Stimulated activated naive CD8-positive, alpha-beta T cell treated with anti-CD3 and anti-CD28 coated beads, Interleukin-15, amount 100 ng/mL, for 72 hours (primary cell): ENCODE measurements at regions not wholly inside any gene's neighbourhood (a gene's known extent, or its start where the extent isn't known, plus 50 kb on each side); places are given as distances from the start of the nearest gene placed in this dataset.

Source experiments
- ATAC-seq: fragments of 150-1000 bp; cut with Tn5 transposase; 2 replicates; pipeline ENCODE4 v1.10.0; 2021; ENCODE audit warnings: mild to moderate bottlenecking, moderate library complexity
- DNase-seq, 2 donors: peaks; one replicate each; pipeline ENCODE4 v3.0.0; 2021 to 2022
- H3K27ac Mint-ChIP-seq, 2 donors: one replicate each; pipeline ENCODE4 v1.8.0; 2022; ENCODE audit warnings: mild to moderate bottlenecking in 2 of 2, mixed read lengths in 2 of 2, moderate library complexity in 2 of 2
- H3K27me3 Mint-ChIP-seq: one replicate; pipeline ENCODE4 v1.8.0; 2022; ENCODE audit warnings: mixed read lengths
- H3K4me1 Mint-ChIP-seq: one replicate; pipeline ENCODE4 v1.8.0; 2022; ENCODE audit warnings: mild to moderate bottlenecking, mixed read lengths
- H3K4me3 Mint-ChIP-seq, 2 donors: one replicate each; pipeline ENCODE4 v1.8.0; 2022; ENCODE audit warnings: mild to moderate bottlenecking in 2 of 2, mixed read lengths in 2 of 2, moderate library complexity in 1 of 2
- H3K9me3 Mint-ChIP-seq, 2 donors: one replicate each; pipeline ENCODE4 v1.8.0; 2022; ENCODE audit warnings: mixed read lengths in 2 of 2

DNA sequence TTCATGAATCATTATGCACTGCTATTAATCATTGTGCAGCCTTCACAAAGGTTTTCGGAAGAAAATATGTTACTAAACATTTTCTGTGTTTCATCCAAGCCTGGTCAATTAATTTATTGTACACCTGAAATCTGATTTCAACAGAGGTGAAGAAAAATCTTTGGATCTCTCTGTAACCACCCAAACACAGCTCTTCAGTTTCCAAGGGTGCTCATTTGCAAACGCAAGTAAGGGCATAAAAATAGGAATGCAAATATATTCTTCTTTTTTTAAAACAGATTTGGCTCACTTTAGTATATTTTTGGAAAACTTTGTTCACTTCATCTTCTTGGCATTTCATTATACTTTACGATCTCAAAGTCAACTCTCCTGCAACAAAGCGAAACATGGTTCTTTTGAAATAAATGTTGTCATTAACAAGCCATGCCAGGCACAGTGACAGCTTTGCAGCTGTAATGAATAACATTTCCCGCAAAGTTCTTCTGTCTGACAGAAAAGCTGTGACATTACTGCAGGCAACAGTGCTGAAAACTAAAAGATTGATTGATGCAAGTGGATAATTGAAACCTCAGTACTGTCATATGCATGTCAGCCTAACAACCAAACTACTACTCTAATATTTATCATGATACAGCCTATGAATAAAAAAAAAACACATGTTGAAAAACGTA, 348.3 kb downstream of the FRK start:
- no peak for ATAC-seq
- no peaks in the 10 kb centered on the region for H3K4me1 Mint-ChIP-seq

DNA sequence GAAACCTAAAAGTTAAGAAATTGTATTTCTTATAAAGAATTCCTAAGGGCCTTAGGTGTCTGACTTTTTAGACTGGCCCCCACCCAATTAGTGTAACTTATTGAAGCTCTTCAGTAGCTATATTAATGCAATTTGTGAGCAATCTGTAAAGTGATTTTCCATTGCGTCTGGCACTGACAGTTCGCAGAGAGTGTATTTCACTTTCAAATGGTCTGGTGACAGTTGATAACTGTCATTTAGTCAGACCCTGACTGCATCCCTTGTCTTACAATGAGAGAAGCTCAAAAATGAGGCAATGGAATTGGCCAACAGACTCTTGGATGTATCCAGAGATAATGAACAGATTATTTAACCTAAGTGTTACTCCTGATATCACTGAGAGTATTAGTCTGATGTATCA, 351.8 kb downstream of the FRK start:
- DNase-seq (no peak), ATAC-seq (no peak)
- no peaks in the 10 kb centered on the region for H3K4me1 Mint-ChIP-seq
- no peak overlapping the region for H3K4me3 Mint-ChIP-seq
- peaks cover 1 to 5% of the 10 kb centered on the region in 2 donors for H3K9me3 Mint-ChIP-seq
- no peaks in the 10 kb centered on the region for H3K27me3 Mint-ChIP-seq
- no peak overlapping the region for H3K27ac Mint-ChIP-seq

More for the DNA sequence above, 348.3 kb downstream of the FRK start:
- Mint-ChIP-seq H3K27ac (no peak overlapping the region), H3K4me3 (no peak overlapping the region), H3K27me3 (no peaks in the 10 kb centered on the region), H3K9me3 (no peaks in the 10 kb centered on the region)
- DNase-seq = no peak

DNA sequence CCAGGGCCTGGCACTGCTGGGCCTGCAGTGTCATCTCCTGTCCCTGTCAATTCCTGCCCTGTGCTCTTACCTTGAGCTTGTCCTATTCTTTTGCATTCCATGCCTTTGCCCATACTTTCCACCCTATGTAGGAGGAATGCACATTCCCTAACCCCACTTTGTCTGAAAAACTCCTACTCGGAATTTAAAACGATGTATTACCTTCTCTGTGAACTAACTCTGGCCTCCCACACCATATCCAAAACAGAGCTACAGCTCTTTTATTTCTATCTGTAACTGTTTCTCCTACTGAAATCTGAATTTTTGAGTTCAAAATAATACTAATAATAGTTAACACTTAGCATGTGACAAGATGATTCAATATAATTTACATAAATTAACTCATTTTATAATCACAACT, 353.7 kb downstream of the FRK start:
- Mint-ChIP-seq H3K4me3 (no peak overlapping the region), H3K27ac (peak overlapping the region in 1 of 2 donors; percentile 1), H3K27me3 (no peaks in the 10 kb centered on the region), H3K4me1 (no peaks in the 10 kb centered on the region), H3K9me3 (peaks cover 14 to 20% of the 10 kb centered on the region in 2 donors)
- DNase-seq (no peak), ATAC-seq (no peak)

DNA sequence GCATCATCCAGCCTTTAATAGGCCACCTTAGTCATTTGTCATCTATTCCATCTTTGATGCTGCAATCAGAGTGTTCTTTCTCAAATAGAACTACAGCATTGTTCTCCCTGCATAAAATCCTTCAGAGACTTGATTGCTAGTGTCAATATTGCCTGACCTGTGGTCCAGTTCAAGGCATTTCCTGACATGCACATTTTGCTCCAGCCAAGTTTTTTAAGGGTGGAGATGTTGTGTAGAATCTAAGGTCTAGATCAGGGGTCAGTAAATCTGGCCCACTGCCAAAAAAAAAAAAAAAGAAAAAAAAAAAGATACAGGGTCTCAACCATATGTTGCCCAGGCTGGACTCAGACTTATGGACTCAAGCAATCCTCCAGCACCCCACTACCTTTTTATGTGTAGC, 354.4 kb downstream of the FRK start:
- H3K4me1 Mint-ChIP-seq = no peaks in the 10 kb centered on the region
- DNase-seq (no peak), ATAC-seq (no peak)
- H3K4me3 Mint-ChIP-seq = no peak overlapping the region
- peaks cover 18 to 24% of the 10 kb centered on the region in 2 donors for H3K9me3 Mint-ChIP-seq
- no peaks in the 10 kb centered on the region for H3K27me3 Mint-ChIP-seq
- no peak overlapping the region for H3K27ac Mint-ChIP-seq

DNA sequence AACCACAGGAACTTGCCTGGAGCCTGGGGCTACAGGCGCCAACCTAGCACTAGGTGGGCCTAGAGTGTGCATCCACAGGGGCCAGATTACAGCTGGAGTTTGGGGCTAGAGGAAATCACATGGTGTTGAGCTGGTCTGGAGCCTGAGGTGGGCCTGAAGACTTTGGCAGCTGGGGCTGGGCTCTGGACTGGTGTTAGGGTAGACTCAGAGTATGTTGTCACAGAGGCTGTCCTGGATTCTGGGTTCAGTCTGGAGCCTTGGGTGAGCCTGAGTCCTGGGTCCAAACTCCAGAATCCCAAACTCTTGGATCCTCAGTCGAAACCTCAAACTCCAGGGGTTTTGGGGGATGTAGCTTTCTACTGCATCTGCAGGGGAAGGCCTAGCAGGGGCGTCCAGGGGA, 356.7 kb downstream of the FRK start:
- Mint-ChIP-seq H3K27ac (no peak overlapping the region), H3K27me3 (no peaks in the 10 kb centered on the region), H3K9me3 (peaks cover 22 to 24% of the 10 kb centered on the region in 2 donors), H3K4me1 (no peaks in the 10 kb centered on the region), H3K4me3 (no peak overlapping the region)
- no peak for DNase-seq
- ATAC-seq = no peak

DNA sequence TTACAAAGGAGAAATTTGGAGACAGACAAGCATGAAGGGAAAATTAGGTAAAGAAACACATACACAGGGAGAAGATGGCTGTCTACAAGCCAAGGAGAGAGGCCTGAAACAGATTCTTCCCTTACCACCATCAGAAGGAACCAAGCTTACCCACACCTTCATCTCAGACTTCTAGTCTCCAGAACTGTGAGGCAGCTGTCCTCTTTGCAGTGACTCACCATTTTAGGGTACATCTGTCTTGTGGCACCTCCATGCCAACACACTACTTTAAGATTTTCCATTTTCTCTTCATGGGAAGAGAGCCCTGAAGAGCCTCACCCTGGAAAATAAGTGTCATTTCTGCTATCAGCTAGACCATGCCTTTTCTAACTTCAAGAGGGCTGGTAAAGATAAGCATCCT, 369.3 kb downstream of the FRK start:
- ATAC-seq = no peak
- Mint-ChIP-seq H3K4me1 (no peaks in the 10 kb centered on the region), H3K27ac (no peak overlapping the region), H3K27me3 (no peaks in the 10 kb centered on the region), H3K4me3 (no peak overlapping the region), H3K9me3 (peaks cover 7 to 8% of the 10 kb centered on the region in 2 donors)
- no peak for DNase-seq

DNA sequence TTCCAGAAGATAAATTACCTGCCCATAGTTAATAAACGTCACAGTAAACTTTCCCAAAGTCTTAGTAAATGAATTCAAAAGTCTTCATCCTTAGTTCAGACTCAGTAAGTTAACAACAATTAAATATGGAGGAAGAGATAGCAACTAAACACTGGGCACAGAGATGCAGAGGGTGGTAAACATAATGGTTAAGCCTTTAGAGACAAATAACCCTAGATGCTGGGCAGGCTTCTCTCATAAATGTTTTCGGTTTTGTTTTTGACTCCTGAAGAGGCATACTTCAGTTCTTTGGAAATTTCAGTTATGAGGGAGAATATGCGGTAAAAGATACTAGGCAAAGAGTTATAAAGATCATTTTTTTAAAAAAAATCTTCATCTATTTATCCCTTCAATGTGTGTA, 369.8 kb downstream of the FRK start:
- ATAC-seq (no peak), DNase-seq (no peak)
- H3K9me3 Mint-ChIP-seq = peaks cover 4 to 7% of the 10 kb centered on the region in 2 donors
- no peaks in the 10 kb centered on the region for H3K27me3 Mint-ChIP-seq
- H3K4me1 Mint-ChIP-seq = no peaks in the 10 kb centered on the region
- no peak overlapping the region for H3K27ac Mint-ChIP-seq
- H3K4me3 Mint-ChIP-seq = no peak overlapping the region

DNA sequence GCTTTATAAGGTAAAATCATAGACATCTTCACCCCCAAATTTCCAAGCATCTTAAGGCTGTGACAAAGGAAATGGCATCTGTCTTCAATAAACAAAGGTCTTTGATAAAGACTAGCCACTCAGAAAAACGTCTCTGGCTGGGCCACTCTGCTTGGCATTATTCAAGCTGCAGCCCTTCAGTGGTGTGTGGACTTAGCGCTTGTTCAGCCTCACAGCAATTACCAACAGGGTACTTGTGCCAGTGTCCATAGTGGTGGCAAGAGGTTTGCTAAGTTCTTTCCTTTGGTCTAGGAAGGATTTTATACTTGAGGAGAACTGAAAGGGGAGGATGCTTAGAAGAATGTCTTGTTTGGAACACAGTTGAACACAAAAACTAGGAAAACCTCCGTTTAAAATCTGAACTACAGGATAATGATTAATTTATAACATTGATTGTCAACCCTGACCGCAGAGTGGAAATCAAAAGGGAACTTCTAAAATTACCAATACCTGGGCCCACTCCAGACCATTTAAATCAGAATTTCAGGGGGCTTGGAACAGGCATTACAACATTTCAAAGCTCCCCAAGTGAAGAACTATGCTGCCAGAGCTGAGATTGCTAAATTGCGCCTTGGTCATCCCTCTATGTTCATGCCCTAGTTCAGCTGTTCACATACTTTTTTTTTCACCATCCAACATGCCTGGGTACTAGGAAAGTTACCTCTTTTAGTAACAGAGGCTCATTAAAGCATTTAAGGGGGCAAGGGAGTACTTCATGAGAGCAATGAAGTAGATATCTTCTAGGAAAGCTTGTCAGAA, 378.5 kb downstream of the FRK start:
- H3K9me3 Mint-ChIP-seq = peaks cover 5 to 10% of the 10 kb centered on the region in 2 donors
- peak overlapping the region in 1 of 2 donors; percentile 19 for H3K27ac Mint-ChIP-seq
- ATAC-seq = no peak
- H3K4me3 Mint-ChIP-seq = no peak overlapping the region
- DNase-seq = no peak
- no peaks in the 10 kb centered on the region for H3K4me1 Mint-ChIP-seq
- H3K27me3 Mint-ChIP-seq = no peaks in the 10 kb centered on the region

DNA sequence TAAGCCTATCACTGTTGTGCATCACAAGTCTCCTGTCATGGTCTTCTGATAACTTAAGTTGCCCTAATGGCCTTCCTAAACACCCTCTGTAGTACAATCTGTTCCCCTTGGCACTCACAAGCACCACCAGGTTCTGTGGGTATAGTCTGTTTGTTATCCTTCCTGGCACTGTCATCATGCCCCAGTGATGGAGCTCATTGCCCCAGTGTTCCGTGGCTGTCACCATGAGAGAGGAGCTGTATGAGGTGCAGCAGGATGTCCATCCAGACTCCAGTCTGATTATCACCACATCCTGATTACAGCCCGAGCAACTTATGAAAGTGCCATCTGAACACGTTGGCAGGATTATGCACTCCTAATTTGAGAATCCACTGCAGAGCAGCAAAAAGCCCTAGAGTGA, 380.1 kb downstream of the FRK start:
- H3K27ac Mint-ChIP-seq = no peak overlapping the region
- no peaks in the 10 kb centered on the region for H3K27me3 Mint-ChIP-seq
- DNase-seq (no peak), ATAC-seq (no peak)
- H3K4me3 Mint-ChIP-seq = no peak overlapping the region
- H3K9me3 Mint-ChIP-seq = peaks cover 5 to 10% of the 10 kb centered on the region in 2 donors
- no peaks in the 10 kb centered on the region for H3K4me1 Mint-ChIP-seq

DNA sequence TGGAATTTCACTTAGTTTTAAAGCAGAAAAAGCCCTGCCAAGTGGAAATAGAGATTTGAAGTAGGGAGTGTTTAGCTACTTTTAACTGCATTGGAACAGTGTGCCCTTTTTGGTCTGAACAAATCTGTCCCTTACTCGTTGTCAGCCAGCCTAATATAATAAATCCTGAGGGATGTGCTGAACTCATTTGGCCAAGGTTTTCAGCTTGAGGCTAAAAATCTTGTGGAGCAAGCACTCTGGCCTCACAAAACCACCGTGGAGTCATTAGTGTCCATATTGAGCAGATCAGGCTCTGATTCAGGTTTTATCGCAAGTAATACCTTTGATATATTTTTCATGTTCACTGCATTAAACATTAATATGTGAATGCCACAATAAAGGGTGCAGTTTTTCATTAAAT, 383.5 kb downstream of the FRK start:
- ATAC-seq (no peak), DNase-seq (no peak)
- Mint-ChIP-seq H3K4me1 (no peaks in the 10 kb centered on the region), H3K27ac (no peak overlapping the region), H3K27me3 (no peaks in the 10 kb centered on the region), H3K4me3 (no peak overlapping the region), H3K9me3 (peaks cover 5% of the 10 kb centered on the region in 2 donors)

DNA sequence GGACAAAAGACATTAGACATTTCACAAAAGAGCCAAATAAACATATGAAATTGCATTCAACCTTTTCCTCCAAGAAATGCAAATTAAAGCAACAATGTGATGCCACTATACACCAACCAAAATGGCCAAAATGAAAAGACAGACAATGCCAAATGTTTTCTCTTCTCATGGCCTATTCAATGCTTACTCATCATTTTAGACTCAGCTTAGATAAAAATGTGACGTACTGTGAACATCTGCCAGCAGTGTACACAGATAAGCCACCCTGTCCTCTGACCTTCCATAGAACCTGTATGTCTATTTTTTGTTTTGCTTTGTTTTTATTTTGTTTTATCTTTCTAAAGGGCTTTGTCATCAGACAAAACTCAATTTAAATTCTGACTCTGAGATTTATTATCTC, 385.2 kb downstream of the FRK start:
- no peak for DNase-seq
- H3K4me3 Mint-ChIP-seq = no peak overlapping the region

DNA sequence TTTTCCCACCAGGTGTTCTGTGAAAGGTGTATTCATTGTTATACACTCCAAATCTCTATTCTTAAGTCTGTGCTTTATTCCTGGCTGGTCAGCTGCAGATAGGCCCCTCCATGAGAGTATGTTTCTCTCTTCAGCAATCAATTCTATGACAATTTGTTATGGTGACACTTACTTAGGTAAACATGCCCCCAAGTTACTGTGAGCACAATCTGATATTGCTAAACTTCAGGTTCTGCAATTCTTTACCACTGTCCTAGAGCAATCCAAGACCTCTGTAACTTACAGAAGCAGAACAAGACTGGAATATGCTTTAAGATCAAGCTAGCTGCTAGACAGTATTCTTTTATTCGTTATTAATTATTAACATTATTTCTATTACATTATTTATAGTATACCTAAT, 391.9 kb downstream of the FRK start:
- Mint-ChIP-seq H3K4me3 (no peak overlapping the region), H3K4me1 (no peaks in the 10 kb centered on the region), H3K9me3 (no peaks in the 10 kb centered on the region), H3K27ac (no peak overlapping the region), H3K27me3 (no peaks in the 10 kb centered on the region)
- no peak for ATAC-seq
- DNase-seq = no peak

More for the DNA sequence above, 385.2 kb downstream of the FRK start:
- no peaks in the 10 kb centered on the region for H3K27me3 Mint-ChIP-seq
- no peak overlapping the region for H3K27ac Mint-ChIP-seq
- H3K9me3 Mint-ChIP-seq = peaks cover 0 to 5% of the 10 kb centered on the region in 2 donors
- H3K4me1 Mint-ChIP-seq = no peaks in the 10 kb centered on the region
- ATAC-seq = no peak

DNA sequence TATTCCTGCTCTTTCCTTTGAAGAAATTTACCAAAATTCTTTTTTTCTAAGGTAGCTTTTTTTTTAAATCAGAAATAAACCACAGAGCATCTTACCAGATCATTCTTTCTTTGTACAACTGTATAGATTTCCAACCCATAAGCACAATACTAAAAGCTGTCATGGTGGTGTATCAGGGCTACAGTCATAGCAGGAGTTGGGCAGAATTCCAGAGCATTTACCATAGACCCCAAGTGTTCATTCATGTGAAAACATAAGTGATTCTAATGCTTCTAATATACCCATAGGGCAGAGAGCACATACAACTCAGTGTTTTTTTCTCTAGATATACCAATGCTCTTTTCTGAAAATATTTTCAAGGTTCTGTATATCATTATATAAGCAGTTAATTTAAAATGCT, 392.5 kb downstream of the FRK start:
- ATAC-seq = no peak
- H3K27ac Mint-ChIP-seq = no peak overlapping the region

DNA sequence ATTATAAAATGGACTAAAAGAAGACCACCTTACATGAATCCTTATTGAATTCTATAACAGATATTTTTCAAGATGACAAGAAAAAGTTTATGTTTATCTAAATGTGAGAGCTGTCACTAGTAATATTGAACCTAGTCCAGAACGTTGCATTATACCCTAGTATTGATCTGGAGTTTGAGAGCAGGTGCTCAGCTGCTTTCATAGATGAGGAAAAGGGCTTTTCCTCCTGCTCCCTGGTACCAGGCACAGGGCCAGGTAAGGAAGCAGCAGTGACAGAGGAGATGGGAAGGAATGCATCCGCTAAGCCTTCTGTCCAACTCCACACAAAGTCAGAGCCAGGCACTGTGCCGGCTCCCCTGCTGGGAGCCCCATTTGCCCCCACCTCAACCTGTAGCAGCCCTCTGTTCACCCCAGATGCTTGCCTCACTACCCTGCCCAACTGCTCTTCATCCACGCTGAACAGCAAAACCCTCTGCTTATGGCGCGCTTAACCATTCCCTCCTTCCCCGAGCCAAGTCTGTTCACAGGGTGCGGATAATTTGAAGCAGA, 393.1 kb downstream of the FRK start:
- Mint-ChIP-seq H3K27ac (no peak overlapping the region), H3K4me3 (no peak overlapping the region), H3K4me1 (no peaks in the 10 kb centered on the region), H3K27me3 (no peaks in the 10 kb centered on the region), H3K9me3 (no peaks in the 10 kb centered on the region)
- ATAC-seq (no peak), DNase-seq (no peak)

More for the DNA sequence above, 392.5 kb downstream of the FRK start:
- no peaks in the 10 kb centered on the region for H3K4me1 Mint-ChIP-seq
- DNase-seq = no peak
- H3K4me3 Mint-ChIP-seq = no peak overlapping the region
- no peaks in the 10 kb centered on the region for H3K9me3 Mint-ChIP-seq
- H3K27me3 Mint-ChIP-seq = no peaks in the 10 kb centered on the region

DNA sequence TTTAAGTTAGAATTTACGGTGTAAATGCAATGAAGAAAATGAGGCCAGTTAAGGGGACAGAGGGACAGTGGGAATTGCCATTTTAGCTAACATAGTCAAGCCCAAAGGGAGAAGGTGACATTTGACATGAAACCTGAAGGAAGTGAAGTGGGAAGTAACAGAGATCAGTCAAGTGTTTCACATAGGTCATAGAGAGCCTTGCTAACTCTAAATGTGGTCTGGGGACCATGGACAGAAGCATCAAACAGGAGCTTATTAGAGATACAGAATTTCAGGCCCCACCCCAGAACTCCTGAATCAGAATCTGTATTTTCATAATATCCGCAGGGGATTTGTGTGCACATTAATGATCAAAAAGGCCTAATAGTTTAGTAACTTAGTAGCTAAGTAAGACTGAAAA, 393.7 kb downstream of the FRK start:
- no peak for ATAC-seq
- DNase-seq = no peak
- Mint-ChIP-seq H3K27ac (no peak overlapping the region), H3K4me3 (no peak overlapping the region), H3K4me1 (no peaks in the 10 kb centered on the region), H3K9me3 (no peaks in the 10 kb centered on the region), H3K27me3 (no peaks in the 10 kb centered on the region)

DNA sequence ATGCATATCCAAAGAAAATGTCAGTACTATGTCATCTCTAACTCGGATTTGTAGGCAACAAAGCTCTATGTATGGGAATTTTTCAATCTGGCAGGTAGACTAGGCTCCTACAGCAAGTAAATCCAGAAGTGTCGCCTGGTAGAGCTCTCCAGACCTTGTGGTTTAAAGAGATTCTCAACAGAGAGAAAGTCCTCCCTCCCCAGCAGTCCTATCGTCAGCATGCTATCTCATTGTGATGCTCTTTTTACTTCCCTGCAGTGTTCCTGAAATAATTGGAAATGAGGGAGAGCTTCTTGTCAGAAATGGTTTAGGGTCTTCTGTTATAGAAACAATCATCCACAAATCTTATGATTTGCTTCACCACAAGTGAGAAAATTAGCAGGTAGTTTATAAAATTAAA, 395.4 kb downstream of the FRK start:
- H3K27ac Mint-ChIP-seq = no peak overlapping the region
- DNase-seq (no peak), ATAC-seq (no peak)
- H3K27me3 Mint-ChIP-seq = no peaks in the 10 kb centered on the region
- H3K4me3 Mint-ChIP-seq = no peak overlapping the region
- no peaks in the 10 kb centered on the region for H3K4me1 Mint-ChIP-seq
- no peaks in the 10 kb centered on the region for H3K9me3 Mint-ChIP-seq
